ENCODE measurements at regions not wholly inside any gene's neighbourhood (a gene's known extent, or its start where the extent isn't known, plus 50 kb on each side); places are given as distances from the start of the nearest gene placed in this dataset.

GRCh38 chr16:74186561-74186971 lies 110.0 kb upstream of the PSMD7 start:
- DNase-seq (ENCODE audit: low spot score), result no peak
- no peak for ATAC-seq (ENCODE audit: low read depth)

GRCh38 chr16:74184839-74185238 lies 111.8 kb upstream of the PSMD7 start:
- Histone ChIP-seq H3K4me3 (ENCODE audit: severe bottlenecking) (no peak overlapping the region), H3K4me1 (ENCODE audit: insufficient read depth, poor library complexity, severe bottlenecking) (no peaks in the 10 kb centered on the region), H3K27ac (ENCODE audit: poor library complexity, severe bottlenecking) (no peak overlapping the region), H3K36me3 (ENCODE audit: low read depth) (no peaks in the 10 kb centered on the region), H3K27me3 (ENCODE audit: insufficient read depth, poor library complexity, severe bottlenecking) (peaks cover 8% of the 10 kb centered on the region), H3K9me3 (ENCODE audit: severe bottlenecking) (no peaks in the 10 kb centered on the region)
- no peak for DNase-seq (ENCODE audit: low spot score)
- no peak for TF ChIP-seq CTCF (IDR thresholded peaks at IDR 0.05; ENCODE audit: poor library complexity, severe bottlenecking)
- ATAC-seq (ENCODE audit: low read depth), result no peak

More at GRCh38 chr16:74186561-74186971, 110.0 kb upstream of the PSMD7 start:
- no peak overlapping the region for H3K4me3 ChIP-seq (ENCODE audit: severe bottlenecking)
- TF ChIP-seq CTCF (IDR thresholded peaks at IDR 0.05; ENCODE audit: poor library complexity, severe bottlenecking), result no peak
- no peaks in the 10 kb centered on the region for H3K4me1 ChIP-seq (ENCODE audit: insufficient read depth, poor library complexity, severe bottlenecking)
- no peak overlapping the region for H3K27ac ChIP-seq (ENCODE audit: poor library complexity, severe bottlenecking)
- peaks cover 8% of the 10 kb centered on the region for H3K27me3 ChIP-seq (ENCODE audit: insufficient read depth, poor library complexity, severe bottlenecking)
- H3K9me3 ChIP-seq (ENCODE audit: severe bottlenecking), result no peaks in the 10 kb centered on the region
- H3K36me3 ChIP-seq (ENCODE audit: low read depth), result no peaks in the 10 kb centered on the region

- Histone ChIP-seq H3K4me3 (ENCODE audit: severe bottlenecking) (no peak overlapping the region), H3K4me1 (ENCODE audit: insufficient read depth, poor library complexity, severe bottlenecking) (no peaks in the 10 kb centered on the region), H3K36me3 (ENCODE audit: low read depth) (no peaks in the 10 kb centered on the region), H3K27ac (ENCODE audit: poor library complexity, severe bottlenecking) (no peak overlapping the region), H3K27me3 (ENCODE audit: insufficient read depth, poor library complexity, severe bottlenecking) (peaks cover 8% of the 10 kb centered on the region), H3K9me3 (ENCODE audit: severe bottlenecking) (no peaks in the 10 kb centered on the region)
- TF ChIP-seq CTCF (IDR thresholded peaks at IDR 0.05; ENCODE audit: poor library complexity, severe bottlenecking), result no peak
- ATAC-seq (ENCODE audit: low read depth) (no peak), DNase-seq (ENCODE audit: low spot score) (no peak)
Measured at GRCh38 chr16:74183601-74184360, 112.8 kb upstream of the PSMD7 start.

- no peak overlapping the region for H3K27ac ChIP-seq (ENCODE audit: poor library complexity, severe bottlenecking)
- DNase-seq (ENCODE audit: low spot score), result no peak
- TF ChIP-seq CTCF (IDR thresholded peaks at IDR 0.05; ENCODE audit: poor library complexity, severe bottlenecking), result no peak
Measured at GRCh38 chr16:74169687-74170376, 126.8 kb upstream of the PSMD7 start.

GRCh38 chr16:74169066-74169465 lies 127.5 kb upstream of the PSMD7 start:
- Histone ChIP-seq H3K27ac (ENCODE audit: poor library complexity, severe bottlenecking) (no peak overlapping the region), H3K36me3 (ENCODE audit: low read depth) (no peaks in the 10 kb centered on the region)
- ATAC-seq (ENCODE audit: low read depth), result no peak

More at GRCh38 chr16:74169687-74170376, 126.8 kb upstream of the PSMD7 start:
- Histone ChIP-seq H3K4me1 (ENCODE audit: insufficient read depth, poor library complexity, severe bottlenecking) (no peaks in the 10 kb centered on the region), H3K27me3 (ENCODE audit: insufficient read depth, poor library complexity, severe bottlenecking) (no peaks in the 10 kb centered on the region), H3K4me3 (ENCODE audit: severe bottlenecking) (no peak overlapping the region), H3K9me3 (ENCODE audit: severe bottlenecking) (no peaks in the 10 kb centered on the region), H3K36me3 (ENCODE audit: low read depth) (no peaks in the 10 kb centered on the region)
- no peak for ATAC-seq (ENCODE audit: low read depth)

More at GRCh38 chr16:74169066-74169465, 127.5 kb upstream of the PSMD7 start:
- Histone ChIP-seq H3K4me1 (ENCODE audit: insufficient read depth, poor library complexity, severe bottlenecking) (no peaks in the 10 kb centered on the region), H3K27me3 (ENCODE audit: insufficient read depth, poor library complexity, severe bottlenecking) (no peaks in the 10 kb centered on the region), H3K4me3 (ENCODE audit: severe bottlenecking) (no peak overlapping the region), H3K9me3 (ENCODE audit: severe bottlenecking) (no peaks in the 10 kb centered on the region)
- DNase-seq (ENCODE audit: low spot score), result no peak
- no peak for TF ChIP-seq CTCF (IDR thresholded peaks at IDR 0.05; ENCODE audit: poor library complexity, severe bottlenecking)
